A549 (cell line): ENCODE measurements at regions not wholly inside any gene's neighbourhood (a gene's known extent, or its start where the extent isn't known, plus 50 kb on each side); places are given as distances from the start of the nearest gene placed in this dataset.

Experiments
- CHD2 ChIP-seq: fragments of 150-350 bp; IDR thresholded peaks from 2 replicates; pipeline ENCODE4 v1.6.1; 2014; ENCODE audit warnings: low read length; ENCODE audit not compliant: partially characterized antibody
- FOXS1 ChIP-seq: fragments of 250-450 bp; sonication (Bioruptor Pico); IDR thresholded peaks from 2 replicates; pipeline ENCODE4 v1.5.0; 2020; ENCODE audit warnings: mild to moderate bottlenecking, moderate library complexity
- NR3C1 ChIP-seq: fragments of >200 bp; sonication (Bioruptor Twin); formaldehyde crosslinking; IDR thresholded peaks from 3 replicates; pipeline ENCODE4 v1.6.1; 2017
- POLR2A ChIP-seq: IDR thresholded peaks from 2 replicates; pipeline ENCODE4 v1.6.1; 2012; ENCODE audit warnings: mild to moderate bottlenecking, low read length
- RAD21 ChIP-seq, 2 experiments: fragments of >200 bp in 1 of 2; sonication (Bioruptor Twin) in 1 of 2; formaldehyde crosslinking in 1 of 2; IDR thresholded peaks in 1 of 2; conservative IDR thresholded peaks in 1 of 2; 2 replicates in 1 of 2; 3 replicates in 1 of 2; pipeline ENCODE4 v1.6.1; 2012 to 2018; ENCODE audit warnings: inconsistent platforms in 1 of 2
- TF ChIP-seq, protein P1 (sequence below): fragments of >200 bp; sonication (Bioruptor Twin); formaldehyde crosslinking; IDR thresholded peaks from 3 replicates; pipeline ENCODE4 v1.5.1; 2016

DNA sequence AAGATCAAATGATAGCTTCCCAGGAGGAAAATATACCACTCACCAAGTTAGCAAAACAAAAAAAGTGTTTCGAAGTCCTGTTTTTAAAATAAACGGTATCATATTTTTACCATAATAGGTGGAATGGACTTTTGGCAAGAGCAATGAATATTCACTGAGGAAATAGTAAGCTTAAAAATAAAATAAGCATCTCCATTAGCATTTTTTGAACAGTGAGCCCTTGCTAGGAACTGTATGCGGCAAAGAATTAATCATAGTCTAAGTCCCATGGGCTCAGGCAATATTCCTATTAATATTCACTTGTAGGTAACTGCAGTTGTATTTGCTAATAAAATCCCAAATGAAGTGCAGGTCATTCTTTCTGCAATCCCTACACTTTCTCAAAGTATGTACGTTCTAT, 191.7 kb upstream of the GABRA2 start:
- TF ChIP-seq, protein P1, sequence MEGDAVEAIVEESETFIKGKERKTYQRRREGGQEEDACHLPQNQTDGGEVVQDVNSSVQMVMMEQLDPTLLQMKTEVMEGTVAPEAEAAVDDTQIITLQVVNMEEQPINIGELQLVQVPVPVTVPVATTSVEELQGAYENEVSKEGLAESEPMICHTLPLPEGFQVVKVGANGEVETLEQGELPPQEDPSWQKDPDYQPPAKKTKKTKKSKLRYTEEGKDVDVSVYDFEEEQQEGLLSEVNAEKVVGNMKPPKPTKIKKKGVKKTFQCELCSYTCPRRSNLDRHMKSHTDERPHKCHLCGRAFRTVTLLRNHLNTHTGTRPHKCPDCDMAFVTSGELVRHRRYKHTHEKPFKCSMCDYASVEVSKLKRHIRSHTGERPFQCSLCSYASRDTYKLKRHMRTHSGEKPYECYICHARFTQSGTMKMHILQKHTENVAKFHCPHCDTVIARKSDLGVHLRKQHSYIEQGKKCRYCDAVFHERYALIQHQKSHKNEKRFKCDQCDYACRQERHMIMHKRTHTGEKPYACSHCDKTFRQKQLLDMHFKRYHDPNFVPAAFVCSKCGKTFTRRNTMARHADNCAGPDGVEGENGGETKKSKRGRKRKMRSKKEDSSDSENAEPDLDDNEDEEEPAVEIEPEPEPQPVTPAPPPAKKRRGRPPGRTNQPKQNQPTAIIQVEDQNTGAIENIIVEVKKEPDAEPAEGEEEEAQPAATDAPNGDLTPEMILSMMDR = no peak
- TF ChIP-seq POLR2A (no peak), RAD21 (conservative IDR thresholded peaks at IDR 0.05 in 1 of 2, IDR thresholded peaks at IDR 0.05 in 1 of 2) (no peak), NR3C1 (no peak), CHD2 (no peak), FOXS1 (CRISPR knock-in tag) (no peak)
